WERI-Rb-1 (cell line): ENCODE measurements at regions not wholly inside any gene's neighbourhood (a gene's known extent, or its start where the extent isn't known, plus 50 kb on each side); places are given as distances from the start of the nearest gene placed in this dataset.
A peak's percentile ranks its signal among the peaks of the same experiment; 100 is the strongest.

Experiments
- DNase-seq: peaks from one replicate; pipeline ENCODE4 v3.0.0-alpha.2; 2020
- H3K27ac ChIP-seq: fragments of 250-450 bp; sonication (Bioruptor Pico); 2 replicates; pipeline ENCODE4 v1.5.1; 2020; ENCODE audit warnings: mild to moderate bottlenecking, moderate library complexity
- H3K27me3 ChIP-seq: fragments of 250-450 bp; sonication (Bioruptor Pico); 2 replicates; pipeline ENCODE4 v1.5.1; 2021; ENCODE audit warnings: mild to moderate bottlenecking, low read depth, moderate library complexity; ENCODE audit not compliant: insufficient read depth, severe bottlenecking
- H3K36me3 ChIP-seq: fragments of 250-450 bp; sonication (Bioruptor Pico); 2 replicates; pipeline ENCODE4 v1.5.1; 2020; ENCODE audit warnings: mild to moderate bottlenecking, moderate library complexity
- H3K4me3 ChIP-seq: 2 replicates; pipeline ENCODE4 v1.5.1; 2011; ENCODE audit warnings: low read depth, mild to moderate bottlenecking, control low read depth, low read length
- H3K9me3 ChIP-seq: fragments of 250-450 bp; sonication (Bioruptor Pico); 2 replicates; pipeline ENCODE4 v1.5.1; 2021; ENCODE audit warnings: mild to moderate bottlenecking, moderate library complexity; ENCODE audit not compliant: severe bottlenecking
- TF ChIP-seq, protein P1 (sequence below): IDR thresholded peaks from 2 replicates; pipeline ENCODE4 v1.5.1; 2011; ENCODE audit warnings: low read depth, mild to moderate bottlenecking, control low read depth, inconsistent platforms, low read length

DNA sequence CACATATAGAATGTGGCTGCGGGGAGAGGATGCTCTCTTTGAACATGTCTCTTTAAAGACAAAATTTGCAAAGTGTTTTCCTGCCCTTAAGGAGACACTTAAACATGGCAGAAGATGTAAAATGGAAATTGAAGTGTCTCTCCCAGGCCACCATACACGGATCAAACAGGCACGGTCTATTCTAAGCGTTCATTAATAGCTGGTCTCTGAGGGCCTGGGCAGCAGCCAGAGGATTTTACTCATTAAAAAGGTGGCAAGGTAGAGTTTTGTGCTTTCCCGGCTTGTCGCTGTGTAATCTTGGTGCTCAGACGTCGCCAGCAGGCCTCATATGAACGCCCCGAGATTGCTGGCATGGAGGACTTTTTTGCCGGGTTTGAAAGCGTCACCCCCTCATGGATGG lies 205.5 kb downstream of the EMX2 start:
- Histone ChIP-seq H3K36me3 (no peaks in the 10 kb centered on the region), H3K9me3 (no peaks in the 10 kb centered on the region), H3K4me3 (no peak overlapping the region), H3K27ac (no peak overlapping the region), H3K27me3 (no peaks in the 10 kb centered on the region)
- TF ChIP-seq, protein P1, sequence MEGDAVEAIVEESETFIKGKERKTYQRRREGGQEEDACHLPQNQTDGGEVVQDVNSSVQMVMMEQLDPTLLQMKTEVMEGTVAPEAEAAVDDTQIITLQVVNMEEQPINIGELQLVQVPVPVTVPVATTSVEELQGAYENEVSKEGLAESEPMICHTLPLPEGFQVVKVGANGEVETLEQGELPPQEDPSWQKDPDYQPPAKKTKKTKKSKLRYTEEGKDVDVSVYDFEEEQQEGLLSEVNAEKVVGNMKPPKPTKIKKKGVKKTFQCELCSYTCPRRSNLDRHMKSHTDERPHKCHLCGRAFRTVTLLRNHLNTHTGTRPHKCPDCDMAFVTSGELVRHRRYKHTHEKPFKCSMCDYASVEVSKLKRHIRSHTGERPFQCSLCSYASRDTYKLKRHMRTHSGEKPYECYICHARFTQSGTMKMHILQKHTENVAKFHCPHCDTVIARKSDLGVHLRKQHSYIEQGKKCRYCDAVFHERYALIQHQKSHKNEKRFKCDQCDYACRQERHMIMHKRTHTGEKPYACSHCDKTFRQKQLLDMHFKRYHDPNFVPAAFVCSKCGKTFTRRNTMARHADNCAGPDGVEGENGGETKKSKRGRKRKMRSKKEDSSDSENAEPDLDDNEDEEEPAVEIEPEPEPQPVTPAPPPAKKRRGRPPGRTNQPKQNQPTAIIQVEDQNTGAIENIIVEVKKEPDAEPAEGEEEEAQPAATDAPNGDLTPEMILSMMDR: no peak
- no peak for DNase-seq

DNA sequence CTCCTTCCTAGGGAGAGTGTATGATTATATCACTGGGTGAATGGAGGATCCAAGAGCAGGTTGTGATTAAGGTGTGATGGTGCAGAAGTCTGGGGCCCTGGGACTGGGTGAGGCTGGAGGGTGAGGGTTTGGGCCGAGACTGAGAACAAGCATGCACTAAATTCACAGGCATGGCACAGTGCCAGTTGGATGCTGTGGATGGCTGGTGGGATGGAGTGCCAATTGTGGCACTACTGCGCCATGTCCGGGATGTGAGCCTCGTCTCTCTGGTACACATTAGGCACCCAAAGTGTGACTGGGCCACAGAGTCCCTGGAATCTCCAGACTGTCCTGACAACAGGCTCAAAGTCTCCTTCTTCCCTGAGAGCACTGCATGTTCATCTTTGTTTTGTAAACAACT lies 208.1 kb downstream of the EMX2 start:
- no peaks in the 10 kb centered on the region for H3K27me3 ChIP-seq
- DNase-seq: no peak
- H3K36me3 ChIP-seq: no peaks in the 10 kb centered on the region
- H3K4me3 ChIP-seq: no peak overlapping the region
- no peak overlapping the region for H3K27ac ChIP-seq
- TF ChIP-seq, protein P1: no peak
- no peaks in the 10 kb centered on the region for H3K9me3 ChIP-seq

DNA sequence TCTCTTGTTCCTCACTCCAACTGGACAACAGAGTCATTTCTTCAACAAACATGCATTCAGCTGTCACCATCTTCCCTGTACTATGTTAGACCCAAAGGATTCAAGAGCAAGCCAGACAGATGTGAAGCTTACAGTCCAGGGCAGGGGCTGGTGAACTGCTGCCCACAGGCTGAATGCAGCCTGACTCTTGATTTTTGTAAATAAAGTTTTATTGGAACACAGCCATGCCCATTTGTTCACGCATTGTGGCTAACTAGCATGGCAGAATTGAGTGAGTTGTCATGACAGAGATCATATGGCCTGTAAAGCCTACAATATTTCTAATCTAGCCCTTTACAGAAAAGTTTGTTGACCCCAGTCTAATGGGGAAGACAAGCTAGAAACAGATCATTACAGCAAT lies 208.7 kb downstream of the EMX2 start:
- no peak overlapping the region for H3K27ac ChIP-seq
- no peak for DNase-seq
- H3K9me3 ChIP-seq: no peaks in the 10 kb centered on the region
- no peaks in the 10 kb centered on the region for H3K36me3 ChIP-seq
- no peak overlapping the region for H3K4me3 ChIP-seq
- no peaks in the 10 kb centered on the region for H3K27me3 ChIP-seq
- TF ChIP-seq, protein P1: no peak

DNA sequence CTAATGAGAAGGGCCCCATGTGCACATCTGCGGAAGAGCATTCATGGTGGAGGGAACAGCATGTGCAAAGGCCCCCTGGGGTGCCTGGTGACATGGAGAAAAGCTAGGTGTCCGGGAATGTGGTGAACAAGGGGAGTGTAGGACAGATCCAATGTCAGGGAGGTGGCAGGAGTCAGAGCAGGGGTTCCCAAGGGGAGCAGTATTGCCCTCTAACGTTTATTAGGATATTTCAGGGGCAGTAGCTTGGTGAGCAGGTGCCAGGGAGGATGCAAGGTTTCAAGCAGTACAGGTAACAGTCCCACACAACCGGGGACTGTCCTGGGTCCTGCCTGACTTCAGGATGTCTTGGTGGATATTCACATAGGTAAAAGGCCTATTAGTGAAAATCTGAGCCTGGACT lies 209.6 kb downstream of the EMX2 start:
- Histone ChIP-seq H3K36me3 (no peaks in the 10 kb centered on the region), H3K27me3 (no peaks in the 10 kb centered on the region), H3K4me3 (no peak overlapping the region), H3K9me3 (no peaks in the 10 kb centered on the region), H3K27ac (no peak overlapping the region)
- TF ChIP-seq, protein P1: no peak
- DNase-seq: no peak

DNA sequence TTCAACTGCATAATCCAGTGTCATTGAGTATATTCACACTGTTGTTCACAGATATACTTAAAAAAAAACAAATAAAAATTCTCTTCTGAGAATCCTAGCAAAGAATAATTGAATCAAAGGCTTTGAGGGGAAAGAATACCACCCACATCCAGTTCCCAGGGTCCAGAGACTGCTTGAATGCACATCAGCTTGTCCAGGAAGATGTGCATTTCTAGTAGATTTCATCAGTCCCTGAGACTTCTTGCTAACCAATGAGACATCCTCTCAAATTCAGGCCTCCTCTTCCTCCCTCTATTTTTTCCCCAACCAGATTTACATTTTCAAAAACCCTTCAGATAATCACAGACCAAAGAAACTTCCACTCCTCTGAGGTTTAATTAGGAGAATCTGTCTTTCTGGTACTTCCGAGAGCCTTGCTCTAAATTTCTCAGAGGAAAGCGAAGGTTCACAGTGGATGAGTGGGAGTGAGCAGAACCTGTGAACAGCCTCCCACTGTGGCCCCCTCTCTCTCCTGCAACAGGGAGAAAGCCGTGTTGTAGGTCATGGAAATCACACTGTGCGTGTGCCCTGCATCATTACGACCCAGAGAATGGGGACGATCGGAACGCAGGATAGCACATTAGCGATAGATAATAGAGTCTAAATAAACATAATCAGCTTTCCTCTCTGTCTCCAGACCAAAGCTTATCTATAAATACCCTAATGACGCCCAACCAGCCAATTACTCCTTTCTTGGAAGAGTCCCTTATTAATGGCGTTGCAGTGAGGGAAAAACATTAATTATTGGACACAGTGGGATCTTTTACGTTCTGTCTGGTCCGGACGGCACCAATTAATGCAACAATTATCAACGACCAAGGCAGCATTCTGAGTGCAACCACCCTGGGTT lies 212.5 kb downstream of the EMX2 start:
- no peak for DNase-seq
- Histone ChIP-seq H3K27ac (no peak overlapping the region), H3K9me3 (no peaks in the 10 kb centered on the region), H3K27me3 (no peaks in the 10 kb centered on the region), H3K4me3 (peak overlapping the region; percentile 11; the same call in 1 of the 2 replicates), H3K36me3 (no peaks in the 10 kb centered on the region)
- TF ChIP-seq, protein P1: no peak

DNA sequence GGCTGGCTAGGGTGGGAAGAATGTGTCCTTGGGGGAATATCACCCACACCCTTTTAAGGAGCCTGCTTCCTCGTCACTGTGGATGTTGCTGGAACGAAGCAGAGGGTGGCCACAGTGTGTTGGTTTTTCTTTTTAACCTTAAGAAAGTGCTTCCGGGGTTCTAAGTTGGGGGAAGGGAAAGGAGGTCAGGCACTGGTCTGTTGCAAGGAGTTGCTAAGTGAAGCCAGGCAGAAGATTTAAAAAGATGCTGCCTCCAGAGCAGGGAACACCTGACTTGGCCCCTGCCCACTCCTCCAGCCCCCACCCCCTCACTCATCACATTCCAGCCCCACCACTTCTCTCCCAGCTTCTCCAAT lies 213.1 kb downstream of the EMX2 start:
- H3K27ac ChIP-seq: no peak overlapping the region
- TF ChIP-seq, protein P1: no peak
- H3K4me3 ChIP-seq: peak overlapping the region; percentile 11; the same call in 1 of the 2 replicates
- DNase-seq: no peak
- no peaks in the 10 kb centered on the region for H3K9me3 ChIP-seq
- H3K27me3 ChIP-seq: no peaks in the 10 kb centered on the region
- no peaks in the 10 kb centered on the region for H3K36me3 ChIP-seq
